ENCODE measurements at regions not wholly inside any gene's neighbourhood (a gene's known extent, or its start where the extent isn't known, plus 50 kb on each side); places are given as distances from the start of the nearest gene placed in this dataset.

- TF ChIP-seq CTCF (IDR thresholded peaks at IDR 0.05): no peak
- ATAC-seq: no peak
- Histone ChIP-seq H3K27ac (no peak overlapping the region), H3K4me1 (peaks cover 18% of the 10 kb centered on the region), H3K9me3 (no peaks in the 10 kb centered on the region), H3K4me3 (no peak overlapping the region), H3K36me3 (no peaks in the 10 kb centered on the region), H3K27me3 (no peaks in the 10 kb centered on the region)
- no peak for DNase-seq
- intact Hi-C loops (cut with DNase I): no loop called here
These were observed 108.1 kb downstream of the AXIN2 start for GRCh38 chr17:65453204-65453931.

DNA sequence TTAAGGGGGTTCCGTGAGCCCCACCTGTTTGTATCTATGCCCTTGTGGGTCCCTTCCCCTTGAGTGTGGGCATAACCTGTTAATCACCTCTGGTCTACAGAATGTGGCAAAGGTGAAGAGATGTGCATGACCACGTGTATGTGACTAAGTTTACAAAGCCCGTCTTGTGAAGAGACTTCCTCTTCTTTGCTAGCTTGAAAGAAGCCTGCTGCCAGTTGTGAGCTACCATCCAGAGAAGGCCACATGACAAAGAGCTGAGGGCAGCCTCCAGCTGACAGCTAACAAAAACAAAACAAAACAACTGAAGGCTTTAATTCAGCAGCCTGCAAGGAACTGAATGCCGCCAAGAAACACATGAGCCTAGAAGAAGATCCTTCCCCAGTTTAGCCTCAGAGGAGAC is 112.0 kb downstream of the AXIN2 start:
- H3K9me3 ChIP-seq: no peaks in the 10 kb centered on the region
- intact Hi-C loops (cut with DNase I): no loop called here
- H3K27me3 ChIP-seq: no peaks in the 10 kb centered on the region
- H3K27ac ChIP-seq: no peak overlapping the region
- DNase-seq: no peak
- no peaks in the 10 kb centered on the region for H3K4me1 ChIP-seq
- no peaks in the 10 kb centered on the region for H3K36me3 ChIP-seq
- ATAC-seq: no peak
- no peak for TF ChIP-seq CTCF (IDR thresholded peaks at IDR 0.05)
- H3K4me3 ChIP-seq: no peak overlapping the region

GRCh38 chr17:65447823-65448222 is 113.6 kb downstream of the AXIN2 start:
- Histone ChIP-seq H3K4me1 (no peaks in the 10 kb centered on the region), H3K9me3 (no peaks in the 10 kb centered on the region), H3K36me3 (no peaks in the 10 kb centered on the region), H3K4me3 (no peak overlapping the region), H3K27ac (no peak overlapping the region), H3K27me3 (no peaks in the 10 kb centered on the region)
- ATAC-seq (no peak), DNase-seq (no peak)
- intact Hi-C loops (cut with DNase I): no loop called here
- TF ChIP-seq CTCF (IDR thresholded peaks at IDR 0.05): no peak

DNA sequence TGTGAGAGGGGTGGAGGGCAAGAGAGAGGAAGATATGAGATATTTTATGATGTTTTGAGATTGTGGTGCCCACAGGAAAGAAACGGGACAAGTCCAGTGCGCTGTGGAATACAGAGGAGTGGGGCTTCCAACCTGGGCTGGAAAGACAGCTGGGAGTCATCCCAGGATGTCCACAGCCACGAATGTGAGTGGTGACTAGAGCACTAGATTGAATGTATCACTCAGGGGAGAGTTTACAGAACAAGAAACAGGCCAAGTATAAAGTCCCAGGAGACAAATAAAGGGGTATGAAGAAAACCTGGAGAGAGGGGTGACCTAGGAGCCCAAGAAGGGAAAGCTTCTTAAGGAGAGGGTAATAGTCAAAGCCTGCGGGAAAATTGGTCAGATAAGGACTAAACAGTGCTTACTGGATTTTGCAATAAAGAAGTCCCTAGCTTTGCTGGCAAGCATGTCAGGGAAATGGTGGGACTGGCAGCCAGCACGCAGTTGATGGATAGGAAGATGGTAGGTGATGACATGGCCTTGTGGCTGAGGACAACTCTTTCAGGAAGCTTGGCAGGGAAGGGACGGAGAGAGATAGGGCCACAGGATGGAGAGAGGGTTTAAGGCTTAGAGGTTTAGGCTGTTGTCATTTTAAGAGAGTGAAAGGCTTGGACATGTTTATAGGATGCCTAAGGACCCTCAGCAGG is 114.5 kb downstream of the AXIN2 start:
- H3K36me3 ChIP-seq: no peaks in the 10 kb centered on the region
- no peaks in the 10 kb centered on the region for H3K9me3 ChIP-seq
- no peak for ATAC-seq
- no peak for DNase-seq
- no peak for TF ChIP-seq CTCF (IDR thresholded peaks at IDR 0.05)
- intact Hi-C loops (cut with DNase I): no loop called here
- no peak overlapping the region for H3K4me3 ChIP-seq
- H3K4me1 ChIP-seq: no peaks in the 10 kb centered on the region
- H3K27ac ChIP-seq: no peak overlapping the region
- no peaks in the 10 kb centered on the region for H3K27me3 ChIP-seq

GRCh38 chr17:65446043-65446442 is 115.4 kb downstream of the AXIN2 start:
- intact Hi-C loops (cut with DNase I): no loop called here
- Histone ChIP-seq H3K4me1 (no peaks in the 10 kb centered on the region), H3K4me3 (no peak overlapping the region), H3K27me3 (no peaks in the 10 kb centered on the region), H3K9me3 (no peaks in the 10 kb centered on the region), H3K27ac (no peak overlapping the region), H3K36me3 (no peaks in the 10 kb centered on the region)
- no peak for TF ChIP-seq CTCF (IDR thresholded peaks at IDR 0.05)
- no peak for DNase-seq
- ATAC-seq: peak; percentile 68
